Lung (tissue), 11 donors: ENCODE measurements at regions not wholly inside any gene's neighbourhood (a gene's known extent, or its start where the extent isn't known, plus 50 kb on each side); places are given as distances from the start of the nearest gene placed in this dataset.

Experiments used
- ATAC-seq: fragments of 200-7000 bp; cut with Tn5 transposase; one replicate; pipeline ENCODE4 v1.9.1; 2020; ENCODE audit warnings: moderate number of reproducible peaks; ENCODE audit not compliant: insufficient read depth, low FRiP score
- DNase-seq, 3 donors: peaks; one replicate each; pipeline ENCODE4 v3.0.0-alpha.2; 2013 to 2017
- H3K27ac ChIP-seq, 2 donors: one replicate each; pipeline ENCODE4 v1.5.1; 2013; ENCODE audit warnings: mild to moderate bottlenecking in 2 of 2, moderate library complexity in 2 of 2, control low read depth in 1 of 2, inconsistent platforms in 1 of 2, low read depth in 1 of 2, low read length in 1 of 2
- H3K27me3 ChIP-seq, 3 donors: one replicate each; pipeline ENCODE4 v1.5.1; 2013; ENCODE audit warnings: low read length in 2 of 3; ENCODE audit not compliant: control insufficient read depth in 3 of 3, insufficient read depth in 3 of 3
- H3K36me3 ChIP-seq, 4 donors: one replicate each; pipeline ENCODE4 v1.5.1; 2013; ENCODE audit warnings: low read length in 4 of 4, mild to moderate bottlenecking in 1 of 4, moderate library complexity in 1 of 4; ENCODE audit not compliant: control insufficient read depth in 4 of 4, insufficient read depth in 4 of 4
- H3K4me1 ChIP-seq, 5 donors: one replicate each; pipeline ENCODE4 v1.5.1; 2013; ENCODE audit warnings: low read length in 5 of 5, mild to moderate bottlenecking in 2 of 5, moderate library complexity in 1 of 5; ENCODE audit not compliant: control insufficient read depth in 5 of 5, insufficient read depth in 5 of 5
- H3K4me3 ChIP-seq: one replicate; pipeline ENCODE4 v1.5.1; 2013; ENCODE audit warnings: mild to moderate bottlenecking, control low read depth, moderate library complexity
- H3K9ac ChIP-seq, 2 donors: one replicate each; pipeline ENCODE4 v1.5.1; 2013; ENCODE audit warnings: low read length in 2 of 2, control low read depth in 1 of 2; ENCODE audit not compliant: insufficient read depth in 1 of 2
- H3K9me3 ChIP-seq, 4 donors: one replicate each; pipeline ENCODE4 v1.5.1; 2013; ENCODE audit warnings: low read length in 3 of 4, mild to moderate bottlenecking in 1 of 4, moderate library complexity in 1 of 4; ENCODE audit not compliant: control insufficient read depth in 4 of 4, insufficient read depth in 3 of 4
- WGBS, 2 donors: extraction: QIAGEN DNeasy Blood & Tissue Kit; methylation state at CpG; one replicate each; pipeline ENCODE4 v1.1.7; 2013; 5-methylcytosine and 5-hydroxymethylcytosine counted together
- TF ChIP-seq, protein P1 (sequence below): IDR thresholded peaks from 2 replicates; pipeline ENCODE4 v1.5.1; 2012; ENCODE audit warnings: mild to moderate bottlenecking; ENCODE audit errors: control extremely low read depth, extremely low read depth
- donor health status: control.
- donor health status: control.
- donor health status: Bipolar disorder and iron deficiency.
- donor health status: healthy.
- donor health status: DM: yes; HTN: yes; CAD: no.

DNA sequence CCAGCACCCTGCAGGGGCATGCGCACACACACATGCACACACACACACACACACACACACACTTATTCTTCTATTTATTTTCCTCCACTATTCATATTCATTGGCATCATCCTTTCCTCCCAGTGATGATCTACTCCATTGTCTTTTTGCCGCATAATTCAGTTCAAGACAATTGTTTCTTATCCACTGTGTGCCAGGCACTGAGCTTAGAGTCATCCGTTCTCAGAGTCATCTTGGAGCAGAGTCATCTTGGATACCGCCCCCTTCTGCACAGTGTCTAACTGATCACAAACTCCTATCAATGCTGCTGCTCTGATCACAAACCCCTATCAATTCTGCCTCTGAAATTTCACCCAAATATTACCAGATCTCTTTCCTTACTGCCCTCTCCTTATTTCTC, 102.8 kb upstream of the PROX1 start:
- WGBS, 2 donors: 86% methylated on average over 4 of the region's 4 CpGs
- no peak overlapping the region for H3K4me3 ChIP-seq
- no peaks in the 10 kb centered on the region for H3K36me3 ChIP-seq
- H3K9me3 ChIP-seq: peaks cover 0 to 2% (median 0%) of the 10 kb centered on the region in 4 donors
- no peak for DNase-seq
- TF ChIP-seq, protein P1, sequence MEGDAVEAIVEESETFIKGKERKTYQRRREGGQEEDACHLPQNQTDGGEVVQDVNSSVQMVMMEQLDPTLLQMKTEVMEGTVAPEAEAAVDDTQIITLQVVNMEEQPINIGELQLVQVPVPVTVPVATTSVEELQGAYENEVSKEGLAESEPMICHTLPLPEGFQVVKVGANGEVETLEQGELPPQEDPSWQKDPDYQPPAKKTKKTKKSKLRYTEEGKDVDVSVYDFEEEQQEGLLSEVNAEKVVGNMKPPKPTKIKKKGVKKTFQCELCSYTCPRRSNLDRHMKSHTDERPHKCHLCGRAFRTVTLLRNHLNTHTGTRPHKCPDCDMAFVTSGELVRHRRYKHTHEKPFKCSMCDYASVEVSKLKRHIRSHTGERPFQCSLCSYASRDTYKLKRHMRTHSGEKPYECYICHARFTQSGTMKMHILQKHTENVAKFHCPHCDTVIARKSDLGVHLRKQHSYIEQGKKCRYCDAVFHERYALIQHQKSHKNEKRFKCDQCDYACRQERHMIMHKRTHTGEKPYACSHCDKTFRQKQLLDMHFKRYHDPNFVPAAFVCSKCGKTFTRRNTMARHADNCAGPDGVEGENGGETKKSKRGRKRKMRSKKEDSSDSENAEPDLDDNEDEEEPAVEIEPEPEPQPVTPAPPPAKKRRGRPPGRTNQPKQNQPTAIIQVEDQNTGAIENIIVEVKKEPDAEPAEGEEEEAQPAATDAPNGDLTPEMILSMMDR: no peak
- H3K4me1 ChIP-seq: no peaks in the 10 kb centered on the region
- H3K27me3 ChIP-seq: no peaks in the 10 kb centered on the region
- H3K9ac ChIP-seq: no peak overlapping the region
- ATAC-seq: no peak
- no peak overlapping the region for H3K27ac ChIP-seq

DNA sequence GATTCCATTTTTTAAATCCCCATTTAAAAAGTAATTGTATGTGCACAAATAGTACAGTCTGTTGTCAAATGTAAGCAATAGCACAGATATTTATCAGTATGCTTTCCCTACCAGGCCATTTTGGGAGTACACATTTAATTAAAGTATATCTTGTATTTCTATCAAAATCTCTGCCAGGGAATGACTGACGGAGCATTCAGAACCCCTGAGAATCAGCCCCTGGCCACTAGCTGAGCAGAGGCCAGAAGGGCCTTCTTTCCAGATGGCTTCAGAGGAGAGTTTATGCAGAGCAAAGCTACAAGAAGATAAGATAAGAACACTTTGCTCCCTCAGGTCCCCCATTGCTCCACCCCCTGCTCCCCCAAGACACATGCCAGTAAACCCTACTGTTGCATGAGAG, 99.9 kb upstream of the PROX1 start:
- TF ChIP-seq, protein P1: no peak
- Histone ChIP-seq H3K4me3 (no peak overlapping the region), H3K9ac (no peak overlapping the region), H3K27ac (no peak overlapping the region), H3K4me1 (peaks cover 0 to 3% (median 0%) of the 10 kb centered on the region in 5 donors), H3K27me3 (no peaks in the 10 kb centered on the region), H3K36me3 (no peaks in the 10 kb centered on the region), H3K9me3 (no peaks in the 10 kb centered on the region)
- ATAC-seq (no peak), DNase-seq (no peak)
- 97 to 100% methylated on average over 1 of the region's 1 CpG for WGBS, 2 donors

DNA sequence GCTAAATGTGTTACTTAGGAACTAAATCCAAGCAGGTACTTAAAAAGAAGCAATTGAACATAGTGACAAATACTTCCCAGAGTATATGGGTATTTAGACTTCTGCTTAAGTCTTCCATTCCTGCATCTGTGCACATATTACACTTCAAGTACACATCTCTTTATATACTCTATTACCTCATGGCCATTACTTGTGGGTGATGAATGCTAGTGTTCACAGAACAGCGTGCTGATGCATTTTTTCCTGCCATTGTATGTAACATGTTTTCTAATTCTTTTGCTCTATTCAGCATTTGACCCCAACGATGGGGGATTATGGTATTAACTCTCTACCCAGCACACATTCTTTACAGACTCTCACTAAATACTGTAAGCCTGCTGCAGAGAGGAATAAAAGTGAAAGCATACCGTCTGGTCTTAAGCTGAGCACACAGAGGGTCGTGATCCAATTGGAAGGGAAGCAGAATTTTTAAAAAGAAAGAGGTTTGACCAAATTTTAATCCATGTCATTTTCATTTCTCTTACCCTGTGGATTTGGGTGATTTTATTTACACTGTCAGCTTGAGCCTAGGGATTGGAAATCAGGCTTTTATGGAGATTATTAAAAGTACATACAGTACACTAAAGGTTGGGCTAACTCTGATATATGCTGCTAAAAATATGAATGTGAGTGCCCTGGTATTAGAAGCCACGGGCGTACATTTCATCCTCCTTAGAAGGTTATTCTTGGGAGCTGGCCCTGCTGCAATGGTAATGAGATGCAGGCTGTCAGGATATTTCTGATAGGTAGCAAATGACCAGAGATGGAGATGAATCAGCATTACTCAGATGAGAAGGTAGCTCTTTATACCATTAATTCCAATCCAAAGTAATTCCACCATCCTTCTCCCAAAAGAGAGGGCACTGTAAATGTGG, 95.5 kb upstream of the PROX1 start:
- no peak overlapping the region for H3K27ac ChIP-seq
- H3K27me3 ChIP-seq: no peaks in the 10 kb centered on the region
- H3K4me1 ChIP-seq: peaks cover 0 to 3% (median 0%) of the 10 kb centered on the region in 5 donors
- 70 to 78% methylated on average over 6 of the region's 6 CpGs for WGBS, 2 donors
- H3K9me3 ChIP-seq: peaks cover 0 to 4% (median 0%) of the 10 kb centered on the region in 4 donors
- TF ChIP-seq, protein P1: no peak
- ATAC-seq: no peak
- H3K36me3 ChIP-seq: no peaks in the 10 kb centered on the region
- H3K9ac ChIP-seq: no peak overlapping the region
- H3K4me3 ChIP-seq: no peak overlapping the region
- no peak for DNase-seq
